Lower lobe of right lung (tissue), 2 donors: ENCODE measurements at regions not wholly inside any gene's neighbourhood (a gene's known extent, or its start where the extent isn't known, plus 50 kb on each side); places are given as distances from the start of the nearest gene placed in this dataset.

Experiments used
- ATAC-seq, 2 donors: fragments of 200-7000 bp; cut with Tn5 transposase; one replicate each; pipeline ENCODE4 v1.9.1; 2020 to 2022; ENCODE audit warnings: mild to moderate bottlenecking in 2 of 2, moderate library complexity in 2 of 2
- DNase-seq: peaks from one replicate; pipeline ENCODE4 v3.0.0-alpha.2; 2020
- H3K27ac ChIP-seq: fragments of 200-600 bp; one replicate; pipeline ENCODE4 v1.8.0; 2022
- H3K27me3 ChIP-seq: fragments of 200-600 bp; one replicate; pipeline ENCODE4 v1.8.0; 2022; ENCODE audit warnings: low read depth
- H3K36me3 ChIP-seq: fragments of 200-600 bp; one replicate; pipeline ENCODE4 v1.8.0; 2022; ENCODE audit warnings: mild to moderate bottlenecking
- H3K4me1 ChIP-seq: fragments of 200-600 bp; one replicate; pipeline ENCODE4 v1.8.0; 2022
- H3K4me3 ChIP-seq: fragments of 200-600 bp; one replicate; pipeline ENCODE4 v1.8.0; 2022; ENCODE audit warnings: mild to moderate bottlenecking
- H3K9me3 ChIP-seq: fragments of 200-600 bp; one replicate; pipeline ENCODE4 v1.8.0; 2022
- CTCF ChIP-seq: fragments of 200-600 bp; IDR thresholded peaks from one replicate; pipeline ENCODE4 v1.8.0; 2022; ENCODE audit warnings: antibody characterized with exemption, mild to moderate bottlenecking
- intact Hi-C: fragments of 100-400 bp; cut with DNase I; formaldehyde crosslinking; loops from one replicate; pipeline ENCODE4 v1.11.0; 2022
- donor health status: DM: no; HTN: yes; CAD: no; lungs with severe emphysema.

- H3K27me3 ChIP-seq: no peaks in the 10 kb centered on the region
- no peak overlapping the region for H3K4me3 ChIP-seq
- DNase-seq (no peak), ATAC-seq (no peak)
- no peaks in the 10 kb centered on the region for H3K36me3 ChIP-seq
- TF ChIP-seq CTCF: no peak
- no peak overlapping the region for H3K27ac ChIP-seq
- intact Hi-C loops: no loop called here
- peaks cover 4% of the 10 kb centered on the region for H3K4me1 ChIP-seq
- peaks cover 7% of the 10 kb centered on the region for H3K9me3 ChIP-seq
Measured at GRCh38 chr5:33268374-33268773, 172.4 kb upstream of the TARS1 start.

- intact Hi-C loops: no loop called here
- Histone ChIP-seq H3K9me3 (no peaks in the 10 kb centered on the region), H3K4me3 (no peak overlapping the region), H3K36me3 (no peaks in the 10 kb centered on the region), H3K27me3 (no peaks in the 10 kb centered on the region), H3K27ac (no peak overlapping the region), H3K4me1 (peaks cover 4% of the 10 kb centered on the region)
- DNase-seq (no peak), ATAC-seq (no peak)
- TF ChIP-seq CTCF: no peak
Measured at GRCh38 chr5:33270671-33271070, 170.1 kb upstream of the TARS1 start.

DNA sequence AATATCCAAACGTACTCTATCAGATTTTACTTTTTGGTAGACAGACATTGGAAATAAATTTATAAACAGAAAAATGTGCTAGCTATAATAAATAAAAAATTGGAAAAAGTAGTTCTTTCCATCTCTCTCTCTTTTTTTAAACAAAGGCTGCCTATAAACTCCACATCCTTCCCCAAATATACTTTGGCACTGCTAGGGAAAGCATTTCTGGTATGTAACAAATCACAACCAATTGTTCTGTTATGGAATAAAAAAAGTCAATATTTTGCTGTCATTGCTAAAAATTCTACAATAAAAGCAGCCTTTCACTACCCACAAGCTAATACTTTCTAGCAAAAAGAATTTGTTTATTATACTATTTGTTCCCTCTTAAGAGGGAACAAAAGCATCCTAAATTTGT lies 169.2 kb upstream of the TARS1 start:
- no peaks in the 10 kb centered on the region for H3K27me3 ChIP-seq
- TF ChIP-seq CTCF: no peak
- ATAC-seq: no peak
- no peak overlapping the region for H3K4me3 ChIP-seq
- intact Hi-C loops: no loop called here
- H3K36me3 ChIP-seq: no peaks in the 10 kb centered on the region
- H3K9me3 ChIP-seq: no peaks in the 10 kb centered on the region
- H3K4me1 ChIP-seq: peaks cover 4% of the 10 kb centered on the region
- DNase-seq: no peak
- no peak overlapping the region for H3K27ac ChIP-seq

GRCh38 chr5:33272288-33272687 lies 168.5 kb upstream of the TARS1 start:
- no peak overlapping the region for H3K4me3 ChIP-seq
- peaks cover 4% of the 10 kb centered on the region for H3K4me1 ChIP-seq
- ATAC-seq (no peak), DNase-seq (no peak)
- H3K27me3 ChIP-seq: no peaks in the 10 kb centered on the region
- intact Hi-C loops: no loop called here
- H3K27ac ChIP-seq: no peak overlapping the region
- H3K9me3 ChIP-seq: no peaks in the 10 kb centered on the region
- TF ChIP-seq CTCF: no peak
- no peaks in the 10 kb centered on the region for H3K36me3 ChIP-seq

DNA sequence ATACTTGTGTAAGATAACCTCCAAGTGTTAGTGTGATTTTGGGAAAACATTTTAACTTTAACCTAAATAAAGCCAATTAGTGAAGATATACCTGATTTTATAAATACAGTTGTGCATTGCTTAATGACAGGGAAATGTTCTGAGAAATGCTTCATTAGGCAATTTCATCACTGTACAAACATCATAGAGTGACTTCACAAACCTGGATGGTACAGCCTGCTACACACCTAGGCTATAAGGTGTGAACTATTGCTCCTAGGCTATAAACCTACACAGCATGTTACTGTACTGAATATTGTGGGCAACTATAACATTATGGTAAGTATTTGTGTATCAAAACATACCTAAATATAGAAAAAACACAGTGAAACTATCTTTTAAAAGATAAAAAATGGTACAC lies 166.8 kb upstream of the TARS1 start:
- DNase-seq (no peak), ATAC-seq (no peak)
- Histone ChIP-seq H3K36me3 (no peaks in the 10 kb centered on the region), H3K4me3 (no peak overlapping the region), H3K9me3 (no peaks in the 10 kb centered on the region), H3K27ac (no peak overlapping the region), H3K27me3 (no peaks in the 10 kb centered on the region), H3K4me1 (peaks cover 4% of the 10 kb centered on the region)
- no peak for TF ChIP-seq CTCF
- intact Hi-C loops: no loop called here

DNA sequence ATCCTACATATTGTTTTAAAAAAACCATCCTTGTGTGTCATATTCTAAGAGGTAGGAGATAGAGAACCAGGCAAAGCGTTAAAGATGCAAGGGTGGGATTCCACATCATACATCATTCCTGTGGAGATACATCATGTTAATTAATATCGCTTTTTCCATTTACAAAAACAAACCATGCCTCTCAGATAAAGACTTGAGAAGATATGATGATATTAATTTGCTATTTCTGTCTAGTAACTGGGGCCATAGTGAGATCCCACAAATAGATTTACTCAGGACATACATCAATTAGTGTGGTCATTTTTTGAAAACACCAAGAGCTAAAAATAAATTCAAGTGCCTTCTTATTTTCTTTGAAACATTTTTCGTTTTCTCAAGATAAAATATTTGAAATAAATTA lies 165.4 kb upstream of the TARS1 start:
- no peak for ATAC-seq
- TF ChIP-seq CTCF: no peak

More for the DNA sequence above, 165.4 kb upstream of the TARS1 start:
- DNase-seq: no peak
- Histone ChIP-seq H3K4me3 (no peak overlapping the region), H3K36me3 (no peaks in the 10 kb centered on the region), H3K4me1 (peaks cover 4% of the 10 kb centered on the region), H3K27ac (no peak overlapping the region), H3K27me3 (no peaks in the 10 kb centered on the region), H3K9me3 (no peaks in the 10 kb centered on the region)
- intact Hi-C loops: no loop called here
